Left colon (tissue), 2 donors: ENCODE measurements at regions not wholly inside any gene's neighbourhood (a gene's known extent, or its start where the extent isn't known, plus 50 kb on each side); places are given as distances from the start of the nearest gene placed in this dataset.

ENCODE experiments used
- ATAC-seq: fragments of 200-7000 bp; cut with Tn5 transposase; one replicate; pipeline ENCODE4 v1.9.1; 2020; ENCODE audit warnings: mild to moderate bottlenecking, moderate library complexity
- DNase-seq, 2 donors: peaks; one replicate each; pipeline ENCODE4 v3.0.0-alpha.2; 2020
- intact Hi-C, 2 donors: fragments of 100-400 bp; cut with DNase I in 1 of 2; cut with micrococcal nuclease in 1 of 2; formaldehyde crosslinking; loops; one replicate each; pipeline versions ENCODE4 v1.11.2 to v1.14.0; 2022; cut with DNase I, micrococcal nuclease
- donor health status: DM: no; HTN: no; CAD: no.
- donor health status: DM: yes; HTN: yes; CAD: no.

GRCh38 chr6:166877906-166878305, 78.4 kb downstream of the RNASET2 start:
- DNase-seq (no peak), ATAC-seq (no peak)
- intact Hi-C loops: no loop called here

GRCh38 chr6:166877349-166877748, 79.0 kb downstream of the RNASET2 start:
- intact Hi-C loops: no loop called here
- ATAC-seq (no peak), DNase-seq (no peak)

GRCh38 chr6:166872531-166873009, 83.8 kb downstream of the RNASET2 start:
- ATAC-seq (peak; percentile 95), DNase-seq (no peak)
- intact Hi-C loops: no loop called here

GRCh38 chr6:166870602-166871208, 85.6 kb downstream of the RNASET2 start:
- no peak for ATAC-seq
- no peak for DNase-seq
- intact Hi-C loops: no loop called here

GRCh38 chr6:166866839-166867637, 89.3 kb downstream of the RNASET2 start:
- intact Hi-C loops: no loop called here
- no peak for DNase-seq

GRCh38 chr6:166864333-166864732, 92.0 kb downstream of the RNASET2 start:
- intact Hi-C loops: no loop called here
- DNase-seq (no peak), ATAC-seq (no peak)

More at GRCh38 chr6:166866839-166867637, 89.3 kb downstream of the RNASET2 start:
- ATAC-seq: no peak

- intact Hi-C loops: no loop called here
- ATAC-seq (no peak), DNase-seq (no peak)
Measured at GRCh38 chr6:166862978-166863530, 93.3 kb downstream of the RNASET2 start.

- intact Hi-C loops: no loop called here
- no peak for DNase-seq
- peak; percentile 37 for ATAC-seq
Measured at GRCh38 chr6:166862287-166862977, 93.9 kb downstream of the RNASET2 start.

GRCh38 chr6:166861961-166862286, 94.4 kb downstream of the RNASET2 start:
- intact Hi-C loops: no loop called here
- no peak for DNase-seq
- ATAC-seq: no peak

GRCh38 chr6:166861304-166861703, 95.0 kb downstream of the RNASET2 start:
- intact Hi-C loops: no loop called here
- no peak for ATAC-seq
- no peak for DNase-seq

- intact Hi-C loops: no loop called here
- ATAC-seq (no peak), DNase-seq (no peak)
Measured at GRCh38 chr6:166860392-166860791, 96.0 kb downstream of the RNASET2 start.

GRCh38 chr6:166855416-166855815, 100.9 kb downstream of the RNASET2 start:
- ATAC-seq (no peak), DNase-seq (no peak)
- intact Hi-C loops: no loop called here

- intact Hi-C loops: no loop called here
- ATAC-seq (no peak), DNase-seq (no peak)
Measured at GRCh38 chr6:166853371-166854325, 102.7 kb downstream of the RNASET2 start.

GRCh38 chr6:166852451-166852975, 103.8 kb downstream of the RNASET2 start:
- intact Hi-C loops: no loop called here
- DNase-seq: no peak

GRCh38 chr6:166851911-166852310, 104.4 kb downstream of the RNASET2 start:
- ATAC-seq: no peak
- DNase-seq: no peak
- intact Hi-C loops: no loop called here

More at GRCh38 chr6:166852451-166852975, 103.8 kb downstream of the RNASET2 start:
- ATAC-seq: no peak

- intact Hi-C loops: no loop called here
- DNase-seq (no peak), ATAC-seq (no peak)
Measured at GRCh38 chr6:166851426-166851825, 104.9 kb downstream of the RNASET2 start.

- intact Hi-C loops: no loop called here
- no peak for ATAC-seq
- no peak for DNase-seq
Measured at GRCh38 chr6:166850677-166851076, 105.7 kb downstream of the RNASET2 start.

- DNase-seq (no peak), ATAC-seq (no peak)
- intact Hi-C loops: no loop called here
Measured at GRCh38 chr6:166849749-166850183, 106.6 kb downstream of the RNASET2 start.
